ENCODE measurements at regions not wholly inside any gene's neighbourhood (a gene's known extent, or its start where the extent isn't known, plus 50 kb on each side); places are given as distances from the start of the nearest gene placed in this dataset.
"Not testable (repeated sequence)": the region's sequence is repeated elsewhere in the genome, so short reads cannot be mapped to it uniquely, and the experiment has no call there.

DNA sequence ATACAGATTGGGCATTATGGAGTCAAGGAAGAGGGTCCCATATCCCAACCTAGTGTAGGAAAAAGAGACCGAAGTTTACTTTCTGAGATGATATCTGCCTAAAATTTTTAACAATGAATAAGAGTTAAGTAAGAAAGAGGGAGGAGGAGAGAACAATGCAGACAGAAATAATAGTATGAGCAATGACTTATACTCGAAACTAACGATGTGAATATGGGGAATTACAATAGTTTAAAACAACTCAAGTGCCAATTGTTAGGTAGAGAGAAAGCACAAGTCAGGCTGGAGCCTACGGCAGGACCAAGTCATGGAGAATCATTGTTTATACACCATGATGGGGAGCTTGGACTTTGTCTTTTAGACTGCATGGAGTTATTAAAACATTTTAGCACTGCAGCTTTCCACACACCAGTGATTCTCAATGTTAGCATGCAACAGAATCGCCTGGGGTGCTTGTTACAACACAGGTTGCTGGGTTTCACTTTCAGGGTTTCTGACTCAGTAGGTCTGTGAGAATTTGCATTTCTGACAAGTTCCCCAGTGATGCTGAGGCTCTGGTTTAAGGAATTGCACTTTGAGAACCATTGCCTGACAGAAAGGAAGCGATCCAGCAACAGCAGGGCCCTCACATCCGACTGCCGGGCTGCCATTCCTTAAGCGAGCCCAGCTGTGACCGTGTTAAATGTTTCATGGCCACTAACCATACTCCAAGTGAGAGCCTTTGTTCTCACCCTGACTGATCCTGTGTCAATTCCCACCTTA is 511.2 kb downstream of the DCDC2C start:
- no peak overlapping the region for H3K4me3 ChIP-seq (ENCODE audit: low read depth, low read length)
- TF ChIP-seq, protein P1, sequence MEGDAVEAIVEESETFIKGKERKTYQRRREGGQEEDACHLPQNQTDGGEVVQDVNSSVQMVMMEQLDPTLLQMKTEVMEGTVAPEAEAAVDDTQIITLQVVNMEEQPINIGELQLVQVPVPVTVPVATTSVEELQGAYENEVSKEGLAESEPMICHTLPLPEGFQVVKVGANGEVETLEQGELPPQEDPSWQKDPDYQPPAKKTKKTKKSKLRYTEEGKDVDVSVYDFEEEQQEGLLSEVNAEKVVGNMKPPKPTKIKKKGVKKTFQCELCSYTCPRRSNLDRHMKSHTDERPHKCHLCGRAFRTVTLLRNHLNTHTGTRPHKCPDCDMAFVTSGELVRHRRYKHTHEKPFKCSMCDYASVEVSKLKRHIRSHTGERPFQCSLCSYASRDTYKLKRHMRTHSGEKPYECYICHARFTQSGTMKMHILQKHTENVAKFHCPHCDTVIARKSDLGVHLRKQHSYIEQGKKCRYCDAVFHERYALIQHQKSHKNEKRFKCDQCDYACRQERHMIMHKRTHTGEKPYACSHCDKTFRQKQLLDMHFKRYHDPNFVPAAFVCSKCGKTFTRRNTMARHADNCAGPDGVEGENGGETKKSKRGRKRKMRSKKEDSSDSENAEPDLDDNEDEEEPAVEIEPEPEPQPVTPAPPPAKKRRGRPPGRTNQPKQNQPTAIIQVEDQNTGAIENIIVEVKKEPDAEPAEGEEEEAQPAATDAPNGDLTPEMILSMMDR (conservative IDR thresholded peaks at IDR 0.05; ENCODE audit: low read depth, low read length): no peak
- DNase-seq (ENCODE audit: low read depth): no peak

- H3K4me3 ChIP-seq (ENCODE audit: low read depth, low read length): no peak overlapping the region
- no peak for DNase-seq (ENCODE audit: low read depth)
- TF ChIP-seq, protein P1 (conservative IDR thresholded peaks at IDR 0.05; ENCODE audit: low read depth, low read length): no peak
Measured at GRCh38 chr2:4217737-4218136, 514.4 kb downstream of the DCDC2C start.

- no peak for DNase-seq (ENCODE audit: low read depth)
- no peak overlapping the region for H3K4me3 ChIP-seq (ENCODE audit: low read depth, low read length)
- TF ChIP-seq, protein P1 (conservative IDR thresholded peaks at IDR 0.05; ENCODE audit: low read depth, low read length): no peak
Measured at GRCh38 chr2:4219101-4219500, 515.7 kb downstream of the DCDC2C start.

DNA sequence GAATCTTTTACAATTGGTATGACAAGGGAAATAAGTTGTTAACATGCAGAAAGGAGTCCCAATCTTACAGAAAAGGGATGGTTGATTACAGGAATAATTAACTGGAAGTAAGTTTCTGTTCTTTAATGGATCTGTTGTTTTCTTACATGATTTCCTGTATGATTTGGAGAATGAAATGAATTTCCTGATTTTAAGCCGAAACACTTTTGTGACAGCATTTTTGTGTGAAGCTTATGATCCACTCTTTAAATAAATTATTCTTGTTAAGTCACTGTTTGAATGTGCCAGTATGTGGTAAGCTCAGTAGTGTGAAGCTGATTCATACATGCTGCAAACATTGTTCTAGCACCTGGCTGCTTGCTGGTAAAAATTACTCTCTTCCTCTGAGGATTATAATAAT is 516.2 kb downstream of the DCDC2C start:
- H3K4me3 ChIP-seq (ENCODE audit: low read depth, low read length): no peak overlapping the region
- no peak for DNase-seq (ENCODE audit: low read depth)
- TF ChIP-seq, protein P1 (conservative IDR thresholded peaks at IDR 0.05; ENCODE audit: low read depth, low read length): no peak

GRCh38 chr2:4221434-4221833 is 518.1 kb downstream of the DCDC2C start:
- TF ChIP-seq, protein P1 (conservative IDR thresholded peaks at IDR 0.05; ENCODE audit: low read depth, low read length): no peak
- no peak for DNase-seq (ENCODE audit: low read depth)
- H3K4me3 ChIP-seq (ENCODE audit: low read depth, low read length): no peak overlapping the region

DNA sequence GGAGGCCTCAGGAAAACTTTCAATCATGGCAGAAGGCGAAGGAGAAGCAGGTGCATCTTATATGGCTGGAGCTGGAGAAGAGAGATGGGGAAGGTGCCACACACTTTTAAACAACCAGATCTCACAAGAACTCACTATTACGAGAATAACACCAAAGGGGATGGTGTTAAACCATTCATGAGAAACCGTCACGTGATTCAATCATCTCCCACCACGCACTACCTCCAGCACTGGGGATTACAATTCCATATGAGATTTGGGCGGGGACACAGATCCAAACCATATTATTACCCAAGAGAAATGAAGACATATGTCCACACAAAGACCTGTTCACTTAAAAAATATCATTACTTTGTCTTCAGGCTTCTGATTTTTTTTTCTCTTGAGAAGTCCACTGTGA is 518.5 kb downstream of the DCDC2C start:
- DNase-seq (ENCODE audit: low read depth): no peak
- TF ChIP-seq, protein P1 (conservative IDR thresholded peaks at IDR 0.05; ENCODE audit: low read depth, low read length): no peak
- no peak overlapping the region for H3K4me3 ChIP-seq (ENCODE audit: low read depth, low read length)

DNA sequence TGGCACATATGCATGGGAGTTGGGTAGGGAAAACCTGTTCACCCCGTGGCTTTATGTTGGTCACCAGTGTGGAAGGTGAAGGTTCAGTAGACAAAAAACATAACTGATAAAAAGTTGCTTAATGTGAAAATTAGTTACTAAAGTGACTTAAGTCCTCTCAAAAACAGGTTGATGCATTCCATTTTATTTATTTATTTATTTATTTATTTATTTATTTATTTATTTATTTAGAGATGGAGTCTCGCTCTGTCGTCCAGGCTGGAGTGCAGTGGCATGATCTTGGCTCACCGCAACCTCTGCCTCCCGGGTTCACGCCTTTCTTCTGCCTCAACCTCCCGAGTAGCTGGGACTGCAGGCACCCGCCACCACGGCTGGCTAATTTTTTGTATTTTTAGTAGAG is 541.0 kb downstream of the DCDC2C start:
- not testable (repeated sequence) for DNase-seq (ENCODE audit: low read depth); H3K4me3 ChIP-seq (ENCODE audit: low read depth, low read length)
